Ovary (tissue), 7 donors: ENCODE measurements at regions not wholly inside any gene's neighbourhood (a gene's known extent, or its start where the extent isn't known, plus 50 kb on each side); places are given as distances from the start of the nearest gene placed in this dataset.

ENCODE experiments used
- DNase-seq, 5 donors: peaks; one replicate each; pipeline ENCODE4 v3.0.0-alpha.2; 2019 to 2020
- H3K27ac ChIP-seq, 2 donors: fragments of 200-600 bp; one replicate each; pipeline versions ENCODE4 v1.5.1 to v1.8.0; 2019 to 2022
- H3K27me3 ChIP-seq: fragments of 200-600 bp; one replicate; pipeline ENCODE4 v1.8.0; 2022
- H3K36me3 ChIP-seq: fragments of 200-600 bp; sonication (generic); one replicate; pipeline ENCODE4 v1.5.1; 2019
- H3K4me1 ChIP-seq: one replicate; pipeline ENCODE4 v1.8.1; 2013; ENCODE audit warnings: mild to moderate bottlenecking, moderate library complexity; ENCODE audit not compliant: insufficient read depth
- H3K4me3 ChIP-seq: fragments of 200-600 bp; sonication (generic); one replicate; pipeline ENCODE4 v1.5.1; 2017
- H3K9me3 ChIP-seq, 2 donors: fragments of 200-600 bp in 1 of 2; sonication (generic) in 1 of 2; one replicate each; pipeline versions ENCODE4 v1.5.1 to v1.8.1; 2013 to 2019; ENCODE audit warnings: mild to moderate bottlenecking in 1 of 2, moderate library complexity in 1 of 2
- CTCF ChIP-seq, 3 donors: fragments of 450-650 bp in 2 of 3; fragments of 200-600 bp in 1 of 3; IDR thresholded peaks; one replicate each; pipeline versions ENCODE4 v1.5.1 to v1.8.0; 2016 to 2022; ENCODE audit warnings: antibody characterized with exemption in 3 of 3, mild to moderate bottlenecking in 1 of 3
- EP300 ChIP-seq: sonication (generic); formaldehyde crosslinking; IDR thresholded peaks from one replicate; pipeline ENCODE4 v1.6.1; 2017; ENCODE audit warnings: antibody characterized with exemption
- POLR2A ChIP-seq: fragments of 450-650 bp; IDR thresholded peaks from one replicate; pipeline ENCODE4 v1.6.1; 2017; ENCODE audit warnings: antibody characterized with exemption, mild to moderate bottlenecking, moderate library complexity
- WGBS, 3 donors: extraction: QIAGEN DNeasy Blood & Tissue Kit in 1 of 3; methylation state at CpG; one replicate each; pipeline versions ENCODE4 v1.1.5 to v1.1.7; 2013 to 2017; 5-methylcytosine and 5-hydroxymethylcytosine counted together
- intact Hi-C, 4 donors: fragments of 100-400 bp; cut with DNase I; formaldehyde crosslinking; loops; one replicate each; pipeline versions ENCODE4 v1.11.0 to v1.15.1; 2022 to 2023
- donor health status: DM: no; HTN: no; CAD: no; lungs with moderate emphysema.
- donor health status: DM: no; HTN: no; CAD: no.
- donor health status: Bipolar disorder and iron deficiency.
- donor health status: DM: no; HTN: no; CAD: no.
- donor health status: DM: yes; HTN: yes; CAD: no.

- DNase-seq: no peak
- H3K4me3 ChIP-seq: no peak overlapping the region
- H3K4me1 ChIP-seq: no peaks in the 10 kb centered on the region
- no peaks in the 10 kb centered on the region for H3K36me3 ChIP-seq
- H3K27me3 ChIP-seq: no peaks in the 10 kb centered on the region
- 66 to 79% (median 77%) methylated on average over 1 of the region's 1 CpG for WGBS, 3 donors
- TF ChIP-seq POLR2A (no peak), EP300 (no peak), CTCF (IDR thresholded peaks at IDR 0.05) (no peak)
- no peak overlapping the region for H3K27ac ChIP-seq
- intact Hi-C loops: no loop called here
- no peaks in the 10 kb centered on the region for H3K9me3 ChIP-seq
These were observed 1073.0 kb upstream of the MAP3K7 start for GRCh38 chr6:91659891-91660290.

- intact Hi-C loops: no loop called here
- TF ChIP-seq EP300 (no peak), POLR2A (no peak), CTCF (IDR thresholded peaks at IDR 0.05) (no peak)
- DNase-seq: no peak
- Histone ChIP-seq H3K4me1 (no peaks in the 10 kb centered on the region), H3K27me3 (no peaks in the 10 kb centered on the region), H3K4me3 (no peak overlapping the region), H3K27ac (no peak overlapping the region), H3K9me3 (no peaks in the 10 kb centered on the region), H3K36me3 (no peaks in the 10 kb centered on the region)
- 55 to 64% (median 60%) methylated on average over 6 of the region's 6 CpGs for WGBS, 3 donors
These were observed 1067.9 kb upstream of the MAP3K7 start for GRCh38 chr6:91654793-91655192.

GRCh38 chr6:91654357-91654756 lies 1067.5 kb upstream of the MAP3K7 start:
- no peaks in the 10 kb centered on the region for H3K27me3 ChIP-seq
- H3K27ac ChIP-seq: no peak overlapping the region
- no peak for DNase-seq
- no peaks in the 10 kb centered on the region for H3K36me3 ChIP-seq
- no peak overlapping the region for H3K4me3 ChIP-seq
- TF ChIP-seq EP300: no peak
- no peak for TF ChIP-seq CTCF (IDR thresholded peaks at IDR 0.05)
- TF ChIP-seq POLR2A: no peak
- intact Hi-C loops: no loop called here
- no peaks in the 10 kb centered on the region for H3K4me1 ChIP-seq
- 30 to 40% (median 33%) methylated on average over 3 of the region's 3 CpGs for WGBS, 3 donors
- no peaks in the 10 kb centered on the region for H3K9me3 ChIP-seq

GRCh38 chr6:91653895-91654294 lies 1067.0 kb upstream of the MAP3K7 start:
- TF ChIP-seq POLR2A: no peak
- no peak for TF ChIP-seq CTCF (IDR thresholded peaks at IDR 0.05)
- no peak for TF ChIP-seq EP300
- intact Hi-C loops: no loop called here
- Histone ChIP-seq H3K4me1 (no peaks in the 10 kb centered on the region), H3K36me3 (no peaks in the 10 kb centered on the region), H3K27me3 (no peaks in the 10 kb centered on the region), H3K9me3 (no peaks in the 10 kb centered on the region), H3K27ac (no peak overlapping the region), H3K4me3 (no peak overlapping the region)
- no peak for DNase-seq
- 61 to 66% (median 63%) methylated on average over 5 of the region's 5 CpGs for whole genome bisulfite sequencing, 3 donors
